ENCODE measurements at regions not wholly inside any gene's neighbourhood (a gene's known extent, or its start where the extent isn't known, plus 50 kb on each side); places are given as distances from the start of the nearest gene placed in this dataset.

GRCh38 chr9:106400170-106400569 lies 462.8 kb upstream of the ZNF462 start:
- ATAC-seq, result peak; percentile 87
- peak; percentile 70 for DNase-seq (ENCODE audit: low spot score)

- DNase-seq (ENCODE audit: low spot score) (peak; percentile 77), ATAC-seq (peak; percentile 91)
Observed at GRCh38 chr9:106400950-106401349, 462.0 kb upstream of the ZNF462 start.

GRCh38 chr9:106403081-106403480 lies 459.9 kb upstream of the ZNF462 start:
- ATAC-seq, result no peak

DNA sequence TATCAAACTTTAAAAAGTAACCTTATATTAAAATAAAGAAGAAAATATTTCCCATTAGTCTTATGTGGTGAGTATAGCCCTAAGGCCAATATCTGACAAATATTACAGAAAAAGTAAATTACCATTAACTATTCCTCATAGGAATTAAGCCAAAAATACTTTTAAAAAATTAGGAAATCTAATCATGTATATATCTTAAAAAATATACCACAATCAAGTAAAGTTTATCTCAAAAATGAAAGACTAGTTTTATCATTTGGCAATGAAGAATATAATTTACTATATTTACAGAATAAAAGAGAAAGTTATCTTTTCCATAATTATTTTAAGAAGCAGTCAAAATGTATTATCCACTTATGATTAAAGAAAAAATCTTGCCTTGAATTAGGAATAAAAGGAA lies 458.8 kb upstream of the ZNF462 start:
- no peak for ATAC-seq
- DNase-seq (ENCODE audit: low spot score), result no peak

More at GRCh38 chr9:106403081-106403480, 459.9 kb upstream of the ZNF462 start:
- DNase-seq (ENCODE audit: low spot score), result no peak

- no peak for ATAC-seq
Observed at GRCh38 chr9:106405871-106406435, 457.0 kb upstream of the ZNF462 start.

DNA sequence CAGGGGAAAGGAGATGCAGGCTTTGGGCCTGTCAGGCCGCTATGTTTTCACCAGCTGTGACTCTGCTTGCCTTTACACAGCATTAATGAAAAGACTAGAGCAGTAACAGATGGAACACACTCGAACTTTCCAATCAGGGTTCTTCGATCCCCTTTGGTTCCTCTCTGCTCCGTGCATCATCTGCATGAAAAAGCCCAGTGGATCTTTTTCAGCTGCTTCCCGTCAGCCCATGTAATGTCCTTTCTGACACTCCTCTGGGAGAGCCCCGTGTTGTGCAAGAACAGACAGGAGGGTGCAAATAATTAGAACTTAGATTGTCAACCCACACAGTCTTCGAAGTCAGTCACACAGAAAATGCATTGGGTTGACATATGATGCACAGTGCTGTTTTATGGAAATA lies 448.9 kb upstream of the ZNF462 start:
- ATAC-seq, result no peak
- no peak for DNase-seq (ENCODE audit: low spot score)

More at GRCh38 chr9:106405871-106406435, 457.0 kb upstream of the ZNF462 start:
- DNase-seq (ENCODE audit: low spot score), result no peak

- ATAC-seq (no peak), DNase-seq (ENCODE audit: low spot score) (no peak)
Observed at GRCh38 chr9:106417685-106418084, 445.3 kb upstream of the ZNF462 start.

GRCh38 chr9:106419829-106420228 lies 443.1 kb upstream of the ZNF462 start:
- no peak for DNase-seq (ENCODE audit: low spot score)

GRCh38 chr9:106420511-106420944 lies 442.4 kb upstream of the ZNF462 start:
- DNase-seq (ENCODE audit: low spot score), result no peak
- ATAC-seq, result no peak

More at GRCh38 chr9:106419829-106420228, 443.1 kb upstream of the ZNF462 start:
- ATAC-seq, result no peak

DNA sequence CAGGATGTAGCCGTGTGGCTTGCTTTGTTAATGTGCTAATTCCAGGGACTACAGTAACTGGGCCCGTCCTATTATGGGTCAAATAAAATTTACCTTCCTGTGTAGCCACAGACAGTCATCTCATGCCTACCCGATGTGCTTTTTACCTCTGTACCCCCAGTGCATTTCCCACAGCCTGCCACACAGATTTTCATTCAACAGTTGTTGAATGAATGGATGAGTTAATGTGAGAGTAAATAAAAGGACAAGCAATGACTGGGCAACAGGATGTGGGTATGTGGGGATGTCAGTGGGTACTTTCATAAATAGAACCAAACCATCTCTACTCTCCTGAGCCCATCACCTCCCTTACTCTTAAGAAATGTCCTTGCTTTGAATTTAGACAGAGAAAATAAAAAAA lies 441.2 kb upstream of the ZNF462 start:
- DNase-seq (ENCODE audit: low spot score), result no peak
- ATAC-seq, result no peak

- ATAC-seq, result no peak
- DNase-seq (ENCODE audit: low spot score), result no peak
Observed at GRCh38 chr9:106423575-106423974, 439.4 kb upstream of the ZNF462 start.

DNA sequence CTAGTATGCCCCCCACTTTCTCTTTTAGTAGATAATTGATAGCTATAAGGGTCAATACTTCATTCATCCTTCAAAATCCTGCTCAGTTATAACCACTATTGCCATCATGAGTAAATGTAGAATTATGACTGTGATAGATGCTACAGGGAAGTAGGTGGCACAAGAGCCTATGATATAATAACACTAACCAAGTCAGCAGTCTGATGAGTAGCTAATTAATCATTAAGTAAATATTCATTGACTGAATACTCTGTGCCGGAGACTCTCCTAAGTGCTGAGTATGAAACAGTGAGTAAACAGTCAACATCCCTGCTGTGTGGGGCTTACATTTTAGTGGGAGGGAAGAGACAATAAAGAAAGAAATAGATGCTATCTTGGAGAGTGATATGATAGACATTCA lies 430.3 kb upstream of the ZNF462 start:
- DNase-seq (ENCODE audit: low spot score), result no peak
- ATAC-seq, result no peak

DNA sequence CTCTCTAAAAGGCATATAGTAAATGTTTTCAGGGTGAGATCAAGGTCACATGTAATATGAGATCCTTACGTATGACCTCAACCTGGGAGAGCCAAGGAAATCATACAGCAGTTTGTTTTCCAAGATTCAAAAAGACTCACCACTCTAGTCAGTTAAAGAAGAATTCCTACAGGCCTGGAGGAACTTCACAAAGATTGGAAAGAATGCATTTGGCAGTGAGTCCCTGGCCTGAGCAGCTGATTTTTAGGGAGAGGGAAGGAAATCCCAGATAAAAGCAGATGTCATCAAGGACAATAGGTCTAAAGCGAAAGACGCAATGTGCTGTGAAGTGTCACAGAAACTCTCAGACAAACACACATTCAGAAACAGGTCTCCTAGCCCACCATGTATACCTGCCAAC lies 424.0 kb upstream of the ZNF462 start:
- no peak for DNase-seq (ENCODE audit: low spot score)
- peak; percentile 41 for ATAC-seq

- no peak for ATAC-seq
Observed at GRCh38 chr9:106441283-106441682, 421.7 kb upstream of the ZNF462 start.

DNA sequence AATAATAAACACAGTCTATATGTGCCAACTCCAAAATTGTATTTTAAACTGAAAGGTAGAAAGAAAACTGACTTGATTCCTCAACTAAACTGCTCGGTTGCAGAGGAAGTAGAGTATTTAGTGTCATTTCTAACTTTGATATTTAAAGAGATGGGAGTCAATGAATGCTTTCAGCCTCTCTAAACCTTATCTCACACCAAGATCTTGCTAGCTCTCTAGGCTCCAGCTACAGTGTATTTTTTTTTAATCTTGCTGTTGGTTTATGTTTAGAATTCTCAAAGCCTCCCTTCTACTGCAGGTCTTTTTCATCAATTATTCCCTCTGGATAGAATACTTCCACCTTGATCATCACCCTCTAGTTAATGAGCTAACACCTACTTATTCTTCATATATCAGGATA lies 419.4 kb upstream of the ZNF462 start:
- ATAC-seq (no peak), DNase-seq (ENCODE audit: low spot score) (no peak)

More at GRCh38 chr9:106441283-106441682, 421.7 kb upstream of the ZNF462 start:
- DNase-seq (ENCODE audit: low spot score), result no peak

DNA sequence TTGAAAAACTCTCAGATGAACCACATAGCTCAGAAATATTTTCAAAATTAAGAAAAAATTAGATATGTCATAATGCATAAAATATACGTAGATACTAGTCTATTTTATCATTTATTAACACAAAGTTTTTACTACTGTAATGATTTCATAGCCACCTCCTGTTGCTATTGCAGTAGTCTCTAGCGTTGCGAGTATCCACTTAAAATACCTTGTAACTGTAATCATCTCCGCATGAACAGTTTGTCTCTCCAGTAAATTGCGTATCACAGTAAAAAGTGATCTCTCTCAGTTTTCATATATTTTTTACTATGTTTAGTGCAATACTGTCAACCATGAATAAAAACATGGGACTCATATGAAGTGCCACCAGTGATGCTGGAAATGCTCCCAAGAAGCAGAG lies 417.9 kb upstream of the ZNF462 start:
- DNase-seq (ENCODE audit: low spot score), result no peak
- ATAC-seq, result no peak

DNA sequence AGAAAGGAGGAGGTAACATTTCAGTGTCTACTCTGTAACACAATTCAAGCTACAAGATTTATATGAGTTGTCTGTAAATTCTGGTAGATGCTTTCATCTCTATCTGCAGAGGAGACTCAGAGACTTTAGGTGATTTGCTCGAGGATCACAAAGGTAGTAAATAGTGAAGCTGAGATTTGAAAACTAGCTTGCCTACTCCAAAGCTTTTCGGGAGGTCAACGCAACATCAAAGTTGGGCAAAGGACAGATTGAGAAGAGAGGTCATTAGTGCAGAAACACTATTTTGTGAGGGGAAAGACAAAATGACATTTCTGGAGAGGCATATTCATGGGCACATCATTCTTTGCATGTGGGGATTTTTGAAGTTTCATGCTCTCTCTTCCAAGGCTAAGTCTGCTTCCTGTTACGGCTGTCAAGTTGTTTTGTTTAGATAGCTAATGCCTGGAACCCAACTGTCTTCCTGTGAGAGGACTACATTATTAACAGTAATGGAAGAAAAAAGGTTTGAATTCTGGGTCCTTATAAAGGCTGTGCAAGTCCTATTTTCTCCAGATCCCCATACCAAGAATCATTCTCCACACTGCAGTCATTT lies 413.5 kb upstream of the ZNF462 start:
- ATAC-seq, result no peak
- DNase-seq (ENCODE audit: low spot score), result no peak

DNA sequence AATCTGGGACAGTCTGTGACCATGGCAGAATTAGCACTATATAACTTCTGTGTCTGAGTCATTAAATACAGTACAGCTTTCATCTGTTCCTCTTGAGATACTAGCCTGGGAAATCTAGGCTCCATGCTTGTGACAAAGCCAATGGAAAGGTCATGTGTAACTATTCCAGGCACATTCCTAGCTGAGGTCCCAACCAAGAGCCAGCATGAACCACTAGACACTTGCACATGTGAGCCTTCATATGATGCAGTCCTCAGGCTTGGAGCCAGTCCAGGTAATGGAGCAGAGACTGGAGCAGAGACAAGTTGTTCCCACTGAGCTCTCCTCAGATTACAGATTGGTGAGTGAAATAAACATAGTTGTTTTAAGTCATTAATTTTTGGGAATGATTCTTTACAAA lies 412.4 kb upstream of the ZNF462 start:
- DNase-seq (ENCODE audit: low spot score), result no peak
- no peak for ATAC-seq

- no peak for DNase-seq (ENCODE audit: low spot score)
Observed at GRCh38 chr9:106451223-106451622, 411.7 kb upstream of the ZNF462 start.

GRCh38 chr9:106456581-106456980 lies 406.4 kb upstream of the ZNF462 start:
- DNase-seq (ENCODE audit: low spot score) (no peak), ATAC-seq (no peak)

More at GRCh38 chr9:106451223-106451622, 411.7 kb upstream of the ZNF462 start:
- no peak for ATAC-seq

GRCh38 chr9:106467113-106467864 lies 395.7 kb upstream of the ZNF462 start:
- ATAC-seq (no peak), DNase-seq (ENCODE audit: low spot score) (no peak)

- ATAC-seq, result no peak
Observed at GRCh38 chr9:106467865-106468164, 395.2 kb upstream of the ZNF462 start.

More at GRCh38 chr9:106467865-106468164, 395.2 kb upstream of the ZNF462 start:
- no peak for DNase-seq (ENCODE audit: low spot score)
